Kidney epithelial cell (primary cell): ENCODE measurements at regions not wholly inside any gene's neighbourhood (a gene's known extent, or its start where the extent isn't known, plus 50 kb on each side); places are given as distances from the start of the nearest gene placed in this dataset.

ENCODE experiments used
- DNase-seq: peaks from one replicate; pipeline ENCODE4 v3.0.0-alpha.2; 2010; ENCODE audit warnings: low read depth
- H3K27me3 ChIP-seq: 2 replicates; pipeline ENCODE4 v1.6.0; 2011; ENCODE audit warnings: low read length; ENCODE audit not compliant: control insufficient read depth, insufficient read depth
- H3K36me3 ChIP-seq: 2 replicates; pipeline ENCODE4 v1.5.1; 2011; ENCODE audit warnings: low read length; ENCODE audit not compliant: control insufficient read depth, insufficient read depth
- H3K4me3 ChIP-seq: 2 replicates; pipeline ENCODE4 v1.5.1; 2011; ENCODE audit warnings: low read depth, mild to moderate bottlenecking, control low read depth, low read length
- TF ChIP-seq, protein P1 (sequence below): IDR thresholded peaks from 2 replicates; pipeline ENCODE4 v1.5.1; 2011; ENCODE audit warnings: mild to moderate bottlenecking, moderate library complexity, low read length, control low read depth, inconsistent platforms; ENCODE audit not compliant: insufficient read depth, poor library complexity, severe bottlenecking

- TF ChIP-seq, protein P1, sequence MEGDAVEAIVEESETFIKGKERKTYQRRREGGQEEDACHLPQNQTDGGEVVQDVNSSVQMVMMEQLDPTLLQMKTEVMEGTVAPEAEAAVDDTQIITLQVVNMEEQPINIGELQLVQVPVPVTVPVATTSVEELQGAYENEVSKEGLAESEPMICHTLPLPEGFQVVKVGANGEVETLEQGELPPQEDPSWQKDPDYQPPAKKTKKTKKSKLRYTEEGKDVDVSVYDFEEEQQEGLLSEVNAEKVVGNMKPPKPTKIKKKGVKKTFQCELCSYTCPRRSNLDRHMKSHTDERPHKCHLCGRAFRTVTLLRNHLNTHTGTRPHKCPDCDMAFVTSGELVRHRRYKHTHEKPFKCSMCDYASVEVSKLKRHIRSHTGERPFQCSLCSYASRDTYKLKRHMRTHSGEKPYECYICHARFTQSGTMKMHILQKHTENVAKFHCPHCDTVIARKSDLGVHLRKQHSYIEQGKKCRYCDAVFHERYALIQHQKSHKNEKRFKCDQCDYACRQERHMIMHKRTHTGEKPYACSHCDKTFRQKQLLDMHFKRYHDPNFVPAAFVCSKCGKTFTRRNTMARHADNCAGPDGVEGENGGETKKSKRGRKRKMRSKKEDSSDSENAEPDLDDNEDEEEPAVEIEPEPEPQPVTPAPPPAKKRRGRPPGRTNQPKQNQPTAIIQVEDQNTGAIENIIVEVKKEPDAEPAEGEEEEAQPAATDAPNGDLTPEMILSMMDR, result no peak
- no peaks in the 10 kb centered on the region for H3K36me3 ChIP-seq
- no peaks in the 10 kb centered on the region for H3K27me3 ChIP-seq
- no peak overlapping the region for H3K4me3 ChIP-seq
- DNase-seq, result no peak
Measured at GRCh38 chr1:81111818-81112217, 688.9 kb upstream of the ADGRL2 start.

GRCh38 chr1:81109038-81109437, 691.7 kb upstream of the ADGRL2 start:
- DNase-seq, result no peak
- TF ChIP-seq, protein P1, result no peak

DNA sequence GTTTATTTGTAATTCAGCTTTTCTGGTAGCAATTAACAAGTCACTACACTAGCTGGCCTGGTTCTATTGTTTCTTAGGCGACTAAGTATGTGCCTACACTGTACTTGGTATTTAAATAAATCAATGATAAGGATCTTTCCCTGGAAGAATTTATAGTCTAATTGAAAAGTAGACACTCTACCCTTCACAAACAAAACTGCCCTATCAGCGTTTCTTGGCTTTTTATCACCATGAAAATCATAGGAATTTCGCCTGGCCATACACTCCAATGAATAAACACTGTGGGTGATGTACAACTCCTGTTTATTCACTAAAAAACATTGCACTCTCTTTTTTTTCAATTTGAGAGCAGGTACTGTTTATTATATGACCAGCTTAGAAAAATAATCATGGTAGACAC, 702.9 kb upstream of the ADGRL2 start:
- DNase-seq, result no peak
- no peak overlapping the region for H3K4me3 ChIP-seq
- no peaks in the 10 kb centered on the region for H3K27me3 ChIP-seq
- no peaks in the 10 kb centered on the region for H3K36me3 ChIP-seq
- TF ChIP-seq, protein P1, result no peak

More at GRCh38 chr1:81109038-81109437, 691.7 kb upstream of the ADGRL2 start:
- no peaks in the 10 kb centered on the region for H3K36me3 ChIP-seq
- H3K4me3 ChIP-seq, result no peak overlapping the region
- no peaks in the 10 kb centered on the region for H3K27me3 ChIP-seq

DNA sequence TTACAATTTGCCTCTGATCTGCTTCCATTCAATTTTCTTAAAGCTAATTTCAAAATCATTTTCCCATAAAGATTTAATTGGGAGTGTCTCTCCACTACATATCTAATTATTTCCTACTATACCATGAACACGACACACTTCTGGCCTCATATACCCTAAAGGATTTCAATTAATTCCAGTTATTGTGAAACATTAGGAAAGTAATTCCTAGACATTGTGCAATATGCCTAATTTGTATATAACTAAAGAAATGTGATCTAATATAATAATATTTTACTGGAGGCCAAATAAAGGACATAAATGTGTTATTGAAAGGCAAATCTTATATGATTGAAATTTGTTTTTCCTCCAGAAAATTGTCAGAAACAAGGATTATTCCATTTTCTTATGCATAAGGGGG, 727.2 kb upstream of the ADGRL2 start:
- TF ChIP-seq, protein P1, result no peak
- no peaks in the 10 kb centered on the region for H3K36me3 ChIP-seq
- no peak overlapping the region for H3K4me3 ChIP-seq
- no peaks in the 10 kb centered on the region for H3K27me3 ChIP-seq
- DNase-seq, result no peak

DNA sequence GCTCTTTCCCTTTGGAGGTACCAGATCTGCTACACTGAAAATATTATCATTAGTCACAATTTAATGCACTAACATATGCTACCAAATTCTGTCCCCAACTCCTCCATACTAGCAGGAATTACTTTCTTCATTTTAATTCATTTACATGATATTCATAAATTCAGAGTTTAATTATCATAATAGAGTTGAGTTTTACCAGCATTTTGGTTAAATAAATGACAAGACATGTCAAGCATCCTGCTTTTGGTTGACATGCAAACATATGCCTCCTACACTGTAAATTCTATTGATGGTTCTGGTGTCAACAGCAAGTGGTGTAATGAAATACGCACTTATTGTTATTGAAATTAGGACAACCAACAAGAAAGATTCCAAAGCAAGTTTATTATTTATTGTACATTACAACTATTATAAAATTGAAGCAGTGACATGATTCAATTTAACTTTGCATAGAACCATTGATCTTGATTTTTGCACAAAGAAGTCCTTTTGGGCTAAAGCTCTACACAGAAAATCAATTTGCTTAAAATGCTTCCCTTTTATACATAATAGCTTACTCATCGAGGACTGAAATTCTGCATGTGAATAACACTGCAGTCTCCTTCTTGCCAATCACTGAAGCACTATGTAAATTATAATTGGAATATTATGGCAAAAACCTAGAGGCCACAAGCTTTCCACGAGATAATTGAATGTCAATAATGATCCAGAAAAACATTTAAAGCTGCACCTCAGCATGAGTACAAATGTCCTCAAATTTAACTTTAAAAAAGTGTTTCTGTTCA, 728.6 kb upstream of the ADGRL2 start:
- Histone ChIP-seq H3K27me3 (no peaks in the 10 kb centered on the region), H3K36me3 (no peaks in the 10 kb centered on the region), H3K4me3 (no peak overlapping the region)
- TF ChIP-seq, protein P1, result no peak
- DNase-seq, result no peak
